ENCODE measurements at regions not wholly inside any gene's neighbourhood (a gene's known extent, or its start where the extent isn't known, plus 50 kb on each side); places are given as distances from the start of the nearest gene placed in this dataset.

- DNase-seq (ENCODE audit: low read depth), result no peak
- no peak overlapping the region for H3K4me3 ChIP-seq (ENCODE audit: low read depth, low read length)
- no peak for TF ChIP-seq CTCF (conservative IDR thresholded peaks at IDR 0.05; ENCODE audit: low read depth, low read length)
Measured at GRCh38 chrX:13123857-13124345, 79.5 kb upstream of the FAM9C start.

GRCh38 chrX:13123247-13123856, 78.9 kb upstream of the FAM9C start:
- DNase-seq (ENCODE audit: low read depth), result no peak
- no peak for TF ChIP-seq CTCF (conservative IDR thresholded peaks at IDR 0.05; ENCODE audit: low read depth, low read length)
- no peak overlapping the region for H3K4me3 ChIP-seq (ENCODE audit: low read depth, low read length)

- no peak overlapping the region for H3K4me3 ChIP-seq (ENCODE audit: low read depth, low read length)
- no peak for DNase-seq (ENCODE audit: low read depth)
- no peak for TF ChIP-seq CTCF (conservative IDR thresholded peaks at IDR 0.05; ENCODE audit: low read depth, low read length)
Measured at GRCh38 chrX:13121020-13121555, 76.7 kb upstream of the FAM9C start.

- no peak for TF ChIP-seq CTCF (conservative IDR thresholded peaks at IDR 0.05; ENCODE audit: low read depth, low read length)
- no peak for DNase-seq (ENCODE audit: low read depth)
Measured at GRCh38 chrX:13120017-13120416, 75.6 kb upstream of the FAM9C start.

GRCh38 chrX:13119386-13119785, 75.0 kb upstream of the FAM9C start:
- no peak for TF ChIP-seq CTCF (conservative IDR thresholded peaks at IDR 0.05; ENCODE audit: low read depth, low read length)
- no peak overlapping the region for H3K4me3 ChIP-seq (ENCODE audit: low read depth, low read length)
- DNase-seq (ENCODE audit: low read depth), result no peak

More at GRCh38 chrX:13120017-13120416, 75.6 kb upstream of the FAM9C start:
- H3K4me3 ChIP-seq (ENCODE audit: low read depth, low read length), result no peak overlapping the region

GRCh38 chrX:13115146-13115855, 70.9 kb upstream of the FAM9C start:
- TF ChIP-seq CTCF (conservative IDR thresholded peaks at IDR 0.05; ENCODE audit: low read depth, low read length), result no peak
- no peak for DNase-seq (ENCODE audit: low read depth)
- H3K4me3 ChIP-seq (ENCODE audit: low read depth, low read length), result no peak overlapping the region
